NB4 (cell line): ENCODE measurements at regions not wholly inside any gene's neighbourhood (a gene's known extent, or its start where the extent isn't known, plus 50 kb on each side); places are given as distances from the start of the nearest gene placed in this dataset.

Experiments
- DNase-seq: peaks from one replicate; pipeline ENCODE4 v3.0.0; 2010; ENCODE audit warnings: low read depth
- H3K4me3 ChIP-seq: one replicate; pipeline ENCODE4 v1.5.1; 2011; ENCODE audit warnings: mild to moderate bottlenecking, low read depth, low read length, moderate library complexity
- MYC ChIP-seq: IDR thresholded peaks from 2 replicates; pipeline ENCODE4 v1.6.1; 2011; ENCODE audit warnings: low read depth, low read length
- POLR2A ChIP-seq: IDR thresholded peaks from 2 replicates; pipeline ENCODE4 v1.6.1; 2011; ENCODE audit warnings: mild to moderate bottlenecking; ENCODE audit not compliant: insufficient read length; ENCODE audit errors: extremely low read depth
- TF ChIP-seq, protein P1 (sequence below): IDR thresholded peaks from 2 replicates; pipeline ENCODE4 v1.6.1; 2011; ENCODE audit warnings: low read depth, low read length
- TF ChIP-seq, protein P2 (sequence below): IDR thresholded peaks from one replicate; pipeline ENCODE4 v1.5.1; 2012; ENCODE audit warnings: low read depth, low read length

DNA sequence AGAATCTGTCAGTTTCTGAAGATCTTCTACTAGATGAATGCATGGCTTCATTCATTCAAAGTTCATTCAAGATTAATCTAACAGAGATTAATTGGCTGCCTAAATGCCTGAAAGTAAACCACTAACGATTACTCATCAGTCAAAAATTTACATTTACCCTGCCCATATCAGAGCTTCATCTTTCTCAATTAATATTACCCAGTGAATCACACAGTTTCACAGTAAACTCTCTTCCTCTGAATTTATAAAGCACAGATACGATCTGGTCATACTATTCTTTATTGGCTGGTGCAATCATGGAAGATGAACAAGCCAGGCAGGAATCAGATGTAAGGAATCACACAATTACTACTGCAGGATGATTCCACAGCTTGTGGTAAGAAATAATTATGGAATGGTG is 377.7 kb downstream of the SLC16A7 start:
- no peak for DNase-seq
- TF ChIP-seq MYC, result no peak
- TF ChIP-seq, protein P1, sequence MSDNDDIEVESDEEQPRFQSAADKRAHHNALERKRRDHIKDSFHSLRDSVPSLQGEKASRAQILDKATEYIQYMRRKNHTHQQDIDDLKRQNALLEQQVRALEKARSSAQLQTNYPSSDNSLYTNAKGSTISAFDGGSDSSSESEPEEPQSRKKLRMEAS, result no peak
- TF ChIP-seq, protein P2, sequence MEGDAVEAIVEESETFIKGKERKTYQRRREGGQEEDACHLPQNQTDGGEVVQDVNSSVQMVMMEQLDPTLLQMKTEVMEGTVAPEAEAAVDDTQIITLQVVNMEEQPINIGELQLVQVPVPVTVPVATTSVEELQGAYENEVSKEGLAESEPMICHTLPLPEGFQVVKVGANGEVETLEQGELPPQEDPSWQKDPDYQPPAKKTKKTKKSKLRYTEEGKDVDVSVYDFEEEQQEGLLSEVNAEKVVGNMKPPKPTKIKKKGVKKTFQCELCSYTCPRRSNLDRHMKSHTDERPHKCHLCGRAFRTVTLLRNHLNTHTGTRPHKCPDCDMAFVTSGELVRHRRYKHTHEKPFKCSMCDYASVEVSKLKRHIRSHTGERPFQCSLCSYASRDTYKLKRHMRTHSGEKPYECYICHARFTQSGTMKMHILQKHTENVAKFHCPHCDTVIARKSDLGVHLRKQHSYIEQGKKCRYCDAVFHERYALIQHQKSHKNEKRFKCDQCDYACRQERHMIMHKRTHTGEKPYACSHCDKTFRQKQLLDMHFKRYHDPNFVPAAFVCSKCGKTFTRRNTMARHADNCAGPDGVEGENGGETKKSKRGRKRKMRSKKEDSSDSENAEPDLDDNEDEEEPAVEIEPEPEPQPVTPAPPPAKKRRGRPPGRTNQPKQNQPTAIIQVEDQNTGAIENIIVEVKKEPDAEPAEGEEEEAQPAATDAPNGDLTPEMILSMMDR, result no peak
- no peak for TF ChIP-seq POLR2A
- H3K4me3 ChIP-seq, result no peak overlapping the region

DNA sequence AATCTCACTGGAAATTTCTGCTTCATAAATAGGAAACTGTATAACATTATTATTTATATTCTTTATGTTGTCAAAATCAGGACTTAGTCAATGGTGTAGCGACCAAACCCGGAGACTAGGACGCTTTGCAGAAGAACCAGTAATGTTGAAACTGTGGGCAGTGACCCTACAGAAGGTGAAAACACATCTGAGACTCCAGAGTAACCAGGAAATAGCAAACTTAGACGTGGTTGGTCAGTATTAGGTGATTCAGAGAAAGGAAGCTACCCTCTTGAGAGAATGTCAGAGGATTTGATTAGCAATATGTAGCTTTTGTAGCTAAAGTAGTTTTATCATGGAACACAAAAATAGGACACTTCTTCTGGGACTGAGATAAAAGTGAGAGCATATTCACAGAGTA is 381.9 kb downstream of the SLC16A7 start:
- TF ChIP-seq POLR2A (no peak), MYC (no peak)
- TF ChIP-seq, protein P2, result no peak
- no peak overlapping the region for H3K4me3 ChIP-seq
- DNase-seq, result no peak

DNA sequence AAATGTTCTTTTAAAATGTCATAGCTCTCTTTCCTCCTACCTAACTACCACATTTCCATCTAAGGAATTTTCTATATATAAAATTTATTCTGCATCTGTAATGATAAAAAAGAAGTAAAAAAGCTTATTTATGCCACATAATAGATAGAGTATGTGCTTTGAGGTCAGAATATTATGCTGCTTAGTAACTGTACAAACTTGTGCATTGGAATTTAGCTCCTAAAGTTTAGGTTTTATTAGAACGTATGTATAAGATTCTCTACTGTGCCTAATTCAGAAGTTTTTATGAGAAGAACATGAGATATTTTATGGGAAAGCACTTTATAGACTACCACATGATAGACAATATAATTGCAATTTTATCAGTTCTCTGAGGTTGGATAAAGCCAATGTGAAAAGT is 384.6 kb downstream of the SLC16A7 start:
- TF ChIP-seq MYC (no peak), POLR2A (no peak)
- TF ChIP-seq, protein P2, result no peak
- TF ChIP-seq, protein P1, result no peak
- no peak overlapping the region for H3K4me3 ChIP-seq
- DNase-seq, result no peak

DNA sequence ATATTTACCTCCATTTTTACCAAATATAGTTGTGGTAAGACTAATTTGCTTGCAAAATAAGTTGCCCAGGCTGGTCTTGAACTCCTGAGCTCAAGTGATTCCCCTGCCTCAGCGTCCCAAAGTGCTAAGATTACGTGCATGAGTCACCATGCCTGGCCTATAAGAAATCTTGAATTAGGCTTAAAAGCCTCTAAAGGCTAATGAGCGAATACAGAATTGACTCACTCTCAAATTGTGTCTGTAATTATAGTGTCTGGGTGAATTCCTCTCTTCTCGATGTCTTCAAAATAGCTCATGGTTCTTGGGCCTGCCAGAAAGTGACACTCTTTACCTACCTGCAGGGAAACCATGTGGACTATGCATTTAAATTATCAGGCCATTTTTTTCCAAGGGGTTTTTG is 403.5 kb downstream of the SLC16A7 start:
- TF ChIP-seq, protein P1, result no peak
- TF ChIP-seq POLR2A (no peak), MYC (no peak)
- TF ChIP-seq, protein P2, result no peak
- H3K4me3 ChIP-seq, result no peak overlapping the region
- no peak for DNase-seq

DNA sequence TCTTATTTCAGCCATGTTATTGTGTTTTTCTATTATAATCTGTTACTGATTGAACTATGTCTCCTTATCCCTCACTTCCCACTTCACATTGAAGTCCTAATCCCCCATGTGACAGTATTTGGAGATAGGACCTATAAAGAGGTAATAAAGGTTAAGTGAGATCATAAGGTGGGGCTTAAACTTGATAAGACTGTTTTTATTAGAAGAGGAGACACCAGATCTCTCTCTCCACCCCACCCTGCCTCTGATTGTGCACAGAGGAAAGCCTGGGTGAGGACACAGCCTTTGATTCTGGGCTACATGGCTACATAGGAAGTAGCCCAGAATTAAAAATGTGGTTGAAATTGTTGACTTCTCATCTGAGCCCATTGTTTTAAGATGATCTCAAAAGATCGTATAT is 414.7 kb downstream of the SLC16A7 start:
- no peak overlapping the region for H3K4me3 ChIP-seq
- no peak for DNase-seq
- TF ChIP-seq POLR2A, result no peak
- TF ChIP-seq, protein P1, result no peak
- no peak for TF ChIP-seq MYC
- TF ChIP-seq, protein P2, result no peak

DNA sequence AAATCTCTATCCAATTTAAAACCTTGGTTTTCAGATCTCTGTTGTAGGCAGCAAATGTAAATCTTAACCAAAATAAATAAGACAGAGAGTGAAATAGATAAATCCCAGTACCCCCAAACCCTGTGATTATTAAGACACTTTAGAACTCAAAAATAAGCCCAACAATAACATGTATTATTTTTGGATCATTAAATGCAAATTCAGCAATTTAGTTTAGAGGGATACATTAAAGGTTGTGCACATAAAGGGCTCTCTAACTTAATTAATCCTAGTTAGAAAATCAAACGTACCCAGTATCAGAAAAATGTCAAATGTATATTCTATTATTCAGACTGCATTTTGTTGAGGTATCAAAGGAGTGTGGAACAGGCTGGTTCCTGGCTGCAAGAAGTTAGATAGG is 416.8 kb downstream of the SLC16A7 start:
- no peak for DNase-seq
- TF ChIP-seq MYC (no peak), POLR2A (no peak)
- TF ChIP-seq, protein P2, result no peak
- TF ChIP-seq, protein P1, result no peak
- H3K4me3 ChIP-seq, result no peak overlapping the region
